Progenitor cell of endocrine pancreas (in vitro differentiated cells): ENCODE measurements at regions not wholly inside any gene's neighbourhood (a gene's known extent, or its start where the extent isn't known, plus 50 kb on each side); places are given as distances from the start of the nearest gene placed in this dataset.
A peak's percentile ranks its signal among the peaks of the same experiment; 100 is the strongest.

ENCODE experiments used
- DNase-seq: peaks from one replicate; pipeline ENCODE4 v3.0.0; 2021; ENCODE audit warnings: low spot score; ENCODE audit not compliant: unreplicated experiment
- H3K27ac Mint-ChIP-seq: 2 replicates; pipeline ENCODE4 v1.8.0; 2021; ENCODE audit warnings: mild to moderate bottlenecking, moderate library complexity, mixed read lengths
- H3K27me3 Mint-ChIP-seq: 2 replicates; pipeline ENCODE4 v1.8.0; 2021; ENCODE audit warnings: mixed read lengths
- H3K36me3 Mint-ChIP-seq: 2 replicates; pipeline ENCODE4 v1.8.0; 2022; ENCODE audit warnings: mixed read lengths; ENCODE audit not compliant: insufficient read depth
- H3K4me1 Mint-ChIP-seq: 2 replicates; pipeline ENCODE4 v1.8.0; 2021; ENCODE audit warnings: low read depth, mixed read lengths
- H3K4me3 Mint-ChIP-seq: 2 replicates; pipeline ENCODE4 v1.8.0; 2021; ENCODE audit warnings: low read depth, mild to moderate bottlenecking, moderate library complexity, mixed read lengths
- H3K9me3 Mint-ChIP-seq: 2 replicates; pipeline ENCODE4 v1.8.0; 2021; ENCODE audit warnings: low read depth, mixed read lengths
- TF ChIP-seq, protein P1 (sequence below): fragments of 200-600 bp; sonication (generic); IDR thresholded peaks from one replicate; pipeline ENCODE4 v1.5.0; 2021; ENCODE audit warnings: antibody characterized with exemption, mild to moderate bottlenecking; ENCODE audit not compliant: unreplicated experiment

DNA sequence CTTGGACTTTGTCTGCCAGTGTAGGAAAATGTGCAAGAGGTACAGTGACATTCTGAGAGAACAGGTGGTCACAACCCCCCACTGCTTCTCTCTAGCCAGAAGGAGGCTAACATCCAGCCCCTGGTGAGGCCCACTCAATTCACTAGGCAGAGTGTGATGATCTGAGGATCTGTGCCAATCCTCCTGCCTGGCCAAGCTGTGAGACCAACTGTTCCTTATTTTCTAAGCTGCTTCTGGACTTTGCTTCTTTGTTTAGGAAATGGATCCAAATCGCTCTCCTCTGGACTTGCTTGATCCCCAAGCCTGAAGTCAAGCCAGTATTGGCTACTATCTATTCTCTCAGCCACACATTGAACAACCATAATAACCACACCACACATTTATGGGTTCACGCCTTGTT, 202.8 kb downstream of the PIK3C3 start:
- H3K27ac Mint-ChIP-seq, result no peak overlapping the region
- peaks cover 30% of the 10 kb centered on the region for H3K4me1 Mint-ChIP-seq
- TF ChIP-seq, protein P1, sequence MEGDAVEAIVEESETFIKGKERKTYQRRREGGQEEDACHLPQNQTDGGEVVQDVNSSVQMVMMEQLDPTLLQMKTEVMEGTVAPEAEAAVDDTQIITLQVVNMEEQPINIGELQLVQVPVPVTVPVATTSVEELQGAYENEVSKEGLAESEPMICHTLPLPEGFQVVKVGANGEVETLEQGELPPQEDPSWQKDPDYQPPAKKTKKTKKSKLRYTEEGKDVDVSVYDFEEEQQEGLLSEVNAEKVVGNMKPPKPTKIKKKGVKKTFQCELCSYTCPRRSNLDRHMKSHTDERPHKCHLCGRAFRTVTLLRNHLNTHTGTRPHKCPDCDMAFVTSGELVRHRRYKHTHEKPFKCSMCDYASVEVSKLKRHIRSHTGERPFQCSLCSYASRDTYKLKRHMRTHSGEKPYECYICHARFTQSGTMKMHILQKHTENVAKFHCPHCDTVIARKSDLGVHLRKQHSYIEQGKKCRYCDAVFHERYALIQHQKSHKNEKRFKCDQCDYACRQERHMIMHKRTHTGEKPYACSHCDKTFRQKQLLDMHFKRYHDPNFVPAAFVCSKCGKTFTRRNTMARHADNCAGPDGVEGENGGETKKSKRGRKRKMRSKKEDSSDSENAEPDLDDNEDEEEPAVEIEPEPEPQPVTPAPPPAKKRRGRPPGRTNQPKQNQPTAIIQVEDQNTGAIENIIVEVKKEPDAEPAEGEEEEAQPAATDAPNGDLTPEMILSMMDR, result no peak

DNA sequence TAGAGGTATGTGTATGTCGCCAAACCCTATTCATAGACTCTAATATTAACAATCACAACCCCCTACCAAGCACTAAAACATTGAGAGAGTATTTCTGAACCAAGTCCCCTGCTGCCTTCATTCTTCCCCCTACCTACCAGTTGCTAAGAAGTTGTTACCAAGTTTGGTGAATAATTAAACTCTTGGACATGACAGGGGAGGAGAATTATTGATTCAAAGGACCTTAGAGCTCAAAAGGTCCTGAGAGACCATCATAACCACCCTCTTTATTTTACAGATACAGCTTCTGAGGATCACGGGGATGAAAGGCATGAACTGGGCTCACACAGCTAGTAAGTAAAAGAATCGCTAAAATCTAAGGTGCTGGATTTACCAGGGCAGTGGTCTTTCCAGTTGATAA, 204.1 kb downstream of the PIK3C3 start:
- TF ChIP-seq, protein P1, result no peak
- Mint-ChIP-seq H3K27ac (no peak overlapping the region), H3K9me3 (no peaks in the 10 kb centered on the region), H3K36me3 (no peaks in the 10 kb centered on the region), H3K27me3 (no peaks in the 10 kb centered on the region), H3K4me3 (peak overlapping the region; percentile 62), H3K4me1 (peaks cover 26% of the 10 kb centered on the region)
- DNase-seq, result no peak

More for the DNA sequence above, 202.8 kb downstream of the PIK3C3 start:
- H3K9me3 Mint-ChIP-seq, result no peaks in the 10 kb centered on the region
- H3K4me3 Mint-ChIP-seq, result no peak overlapping the region
- H3K36me3 Mint-ChIP-seq, result no peaks in the 10 kb centered on the region
- DNase-seq, result no peak
- H3K27me3 Mint-ChIP-seq, result no peaks in the 10 kb centered on the region

DNA sequence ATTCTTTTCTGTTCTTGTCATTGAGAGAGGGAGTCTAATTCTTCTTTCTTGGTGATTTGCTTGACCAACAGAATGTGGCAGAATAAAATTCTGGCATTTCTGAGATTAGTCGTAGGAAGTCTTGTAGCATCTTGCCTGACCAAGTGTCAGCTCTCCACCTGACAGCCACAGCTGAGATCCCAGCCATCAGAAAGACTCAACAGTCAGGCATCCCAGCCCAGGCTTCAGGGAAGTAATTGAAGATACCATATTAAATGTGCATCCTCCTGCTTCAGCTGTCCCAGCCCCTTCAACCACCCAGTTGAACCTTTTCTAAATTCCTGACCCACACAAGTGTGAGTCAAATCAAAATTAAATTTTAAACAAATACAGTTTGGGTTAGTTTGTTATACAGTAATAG, 208.3 kb downstream of the PIK3C3 start:
- no peak overlapping the region for H3K4me3 Mint-ChIP-seq
- no peaks in the 10 kb centered on the region for H3K36me3 Mint-ChIP-seq
- DNase-seq, result no peak
- H3K27ac Mint-ChIP-seq, result no peak overlapping the region
- H3K4me1 Mint-ChIP-seq, result peaks cover 23% of the 10 kb centered on the region
- no peaks in the 10 kb centered on the region for H3K9me3 Mint-ChIP-seq
- H3K27me3 Mint-ChIP-seq, result no peaks in the 10 kb centered on the region
- TF ChIP-seq, protein P1, result no peak

DNA sequence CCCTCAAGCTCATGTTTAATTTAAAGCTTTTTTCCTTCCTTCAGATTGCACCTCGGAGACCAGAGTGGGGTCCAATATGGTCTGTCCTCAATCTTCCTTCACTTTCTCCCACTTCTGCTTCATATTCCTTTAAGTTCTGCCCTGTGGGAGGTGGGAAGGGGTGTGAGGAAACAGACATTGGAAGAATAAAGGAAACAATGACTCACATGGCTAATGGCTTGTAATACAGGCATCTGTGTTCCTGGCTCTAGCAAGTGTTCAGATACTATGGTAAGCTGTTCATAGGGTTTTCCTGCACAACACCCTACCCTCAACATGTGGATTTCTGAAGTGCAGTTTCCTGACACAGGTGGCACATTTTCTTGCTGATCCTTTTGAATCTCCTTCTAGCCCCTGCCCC, 209.5 kb downstream of the PIK3C3 start:
- H3K4me3 Mint-ChIP-seq, result no peak overlapping the region
- H3K9me3 Mint-ChIP-seq, result no peaks in the 10 kb centered on the region
- TF ChIP-seq, protein P1, result no peak
- no peaks in the 10 kb centered on the region for H3K36me3 Mint-ChIP-seq
- no peak overlapping the region for H3K27ac Mint-ChIP-seq
- H3K27me3 Mint-ChIP-seq, result no peaks in the 10 kb centered on the region
- no peak for DNase-seq
- peaks cover 14% of the 10 kb centered on the region for H3K4me1 Mint-ChIP-seq

GRCh38 chr18:42165922-42166513, 211.0 kb downstream of the PIK3C3 start:
- no peak for DNase-seq
- Mint-ChIP-seq H3K4me3 (no peak overlapping the region), H3K36me3 (no peaks in the 10 kb centered on the region), H3K9me3 (no peaks in the 10 kb centered on the region), H3K27ac (no peak overlapping the region), H3K4me1 (peaks cover 3% of the 10 kb centered on the region), H3K27me3 (no peaks in the 10 kb centered on the region)
- TF ChIP-seq, protein P1, result no peak
